ENCODE measurements at regions not wholly inside any gene's neighbourhood (a gene's known extent, or its start where the extent isn't known, plus 50 kb on each side); places are given as distances from the start of the nearest gene placed in this dataset.

GRCh38 chr3:99458013-99458412, 180.4 kb upstream of the COL8A1 start:
- H3K36me3 ChIP-seq (ENCODE audit: insufficient read depth, low read length) = no peaks in the 10 kb centered on the region
- no peak overlapping the region for H3K4me3 ChIP-seq (ENCODE audit: low read depth, low read length)
- no peaks in the 10 kb centered on the region for H3K79me2 ChIP-seq (ENCODE audit: control insufficient read depth, insufficient read depth, low read length, unreplicated experiment)
- no peaks in the 10 kb centered on the region for H3K27me3 ChIP-seq (ENCODE audit: insufficient read depth, low read length)
- no peak overlapping the region for H3K27ac ChIP-seq (ENCODE audit: low read depth, low read length)
- H2AFZ ChIP-seq (ENCODE audit: low read length, unreplicated experiment) = no peak overlapping the region
- no peaks in the 10 kb centered on the region for H3K4me1 ChIP-seq (ENCODE audit: control insufficient read depth, insufficient read depth, low read length, unreplicated experiment)

DNA sequence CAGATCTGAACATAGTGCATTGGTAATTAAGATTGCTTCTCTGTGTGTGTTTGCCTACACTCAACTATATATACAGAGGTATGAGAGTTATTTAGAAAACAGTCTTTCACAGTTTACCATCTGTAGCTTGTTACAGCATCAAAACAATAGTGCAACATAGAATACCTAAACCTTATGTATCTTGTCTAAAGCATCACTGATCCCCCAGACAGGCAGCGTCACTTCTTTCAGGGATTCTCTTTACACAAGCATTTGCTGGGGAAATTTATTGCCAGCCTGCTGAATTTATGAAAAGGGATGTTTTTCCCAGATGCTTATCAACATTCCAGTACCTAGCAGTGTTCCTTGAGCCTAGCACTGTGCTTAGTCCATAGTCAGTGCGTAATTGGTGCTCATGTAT, 195.8 kb upstream of the COL8A1 start:
- no peak overlapping the region for H2AFZ ChIP-seq (ENCODE audit: low read length, unreplicated experiment)
- no peaks in the 10 kb centered on the region for H3K4me1 ChIP-seq (ENCODE audit: control insufficient read depth, insufficient read depth, low read length, unreplicated experiment)
- H3K79me2 ChIP-seq (ENCODE audit: control insufficient read depth, insufficient read depth, low read length, unreplicated experiment) = no peaks in the 10 kb centered on the region
- no peak overlapping the region for H3K4me3 ChIP-seq (ENCODE audit: low read depth, low read length)
- H3K27ac ChIP-seq (ENCODE audit: low read depth, low read length) = no peak overlapping the region
- no peaks in the 10 kb centered on the region for H3K36me3 ChIP-seq (ENCODE audit: insufficient read depth, low read length)
- H3K27me3 ChIP-seq (ENCODE audit: insufficient read depth, low read length) = no peaks in the 10 kb centered on the region

- H3K27ac ChIP-seq (ENCODE audit: low read depth, low read length) = no peak overlapping the region
- H3K4me1 ChIP-seq (ENCODE audit: control insufficient read depth, insufficient read depth, low read length, unreplicated experiment) = no peaks in the 10 kb centered on the region
- no peak overlapping the region for H3K4me3 ChIP-seq (ENCODE audit: low read depth, low read length)
- H3K36me3 ChIP-seq (ENCODE audit: insufficient read depth, low read length) = no peaks in the 10 kb centered on the region
- no peaks in the 10 kb centered on the region for H3K27me3 ChIP-seq (ENCODE audit: insufficient read depth, low read length)
- no peak overlapping the region for H2AFZ ChIP-seq (ENCODE audit: low read length, unreplicated experiment)
- H3K79me2 ChIP-seq (ENCODE audit: control insufficient read depth, insufficient read depth, low read length, unreplicated experiment) = no peaks in the 10 kb centered on the region
Observed at GRCh38 chr3:99439892-99440291, 198.5 kb upstream of the COL8A1 start.

DNA sequence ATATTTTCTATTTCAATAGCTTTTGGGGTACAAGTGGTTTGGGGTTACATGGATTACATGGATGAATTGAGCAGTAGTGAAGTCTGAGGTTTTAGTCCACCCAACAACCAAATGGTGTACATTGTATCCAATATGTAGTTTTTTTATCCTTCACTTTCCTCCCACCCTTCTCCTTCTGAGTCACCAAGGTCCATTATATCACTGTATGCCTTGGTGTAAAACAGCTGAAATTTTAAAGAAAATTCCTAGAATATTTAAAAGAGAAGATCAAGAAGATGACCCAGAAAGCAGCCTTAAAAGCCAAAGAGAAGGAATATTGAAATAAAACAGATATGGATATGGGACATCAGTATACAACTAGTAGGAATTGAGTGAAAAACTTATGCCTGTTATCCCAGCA, 204.2 kb upstream of the COL8A1 start:
- no peak overlapping the region for H3K4me3 ChIP-seq (ENCODE audit: low read depth, low read length)
- H3K79me2 ChIP-seq (ENCODE audit: control insufficient read depth, insufficient read depth, low read length, unreplicated experiment) = no peaks in the 10 kb centered on the region
- H3K36me3 ChIP-seq (ENCODE audit: insufficient read depth, low read length) = no peaks in the 10 kb centered on the region
- H3K27ac ChIP-seq (ENCODE audit: low read depth, low read length) = no peak overlapping the region
- H2AFZ ChIP-seq (ENCODE audit: low read length, unreplicated experiment) = no peak overlapping the region
- no peaks in the 10 kb centered on the region for H3K4me1 ChIP-seq (ENCODE audit: control insufficient read depth, insufficient read depth, low read length, unreplicated experiment)
- H3K27me3 ChIP-seq (ENCODE audit: insufficient read depth, low read length) = no peaks in the 10 kb centered on the region

- no peaks in the 10 kb centered on the region for H3K27me3 ChIP-seq (ENCODE audit: insufficient read depth, low read length)
- no peak overlapping the region for H3K27ac ChIP-seq (ENCODE audit: low read depth, low read length)
- H3K4me3 ChIP-seq (ENCODE audit: low read depth, low read length) = no peak overlapping the region
- no peaks in the 10 kb centered on the region for H3K36me3 ChIP-seq (ENCODE audit: insufficient read depth, low read length)
- no peak overlapping the region for H2AFZ ChIP-seq (ENCODE audit: low read length, unreplicated experiment)
- no peaks in the 10 kb centered on the region for H3K79me2 ChIP-seq (ENCODE audit: control insufficient read depth, insufficient read depth, low read length, unreplicated experiment)
- no peaks in the 10 kb centered on the region for H3K4me1 ChIP-seq (ENCODE audit: control insufficient read depth, insufficient read depth, low read length, unreplicated experiment)
Observed at GRCh38 chr3:99430348-99431134, 207.9 kb upstream of the COL8A1 start.

GRCh38 chr3:99429502-99429901, 208.9 kb upstream of the COL8A1 start:
- H3K36me3 ChIP-seq (ENCODE audit: insufficient read depth, low read length) = no peaks in the 10 kb centered on the region
- no peak overlapping the region for H3K27ac ChIP-seq (ENCODE audit: low read depth, low read length)
- no peaks in the 10 kb centered on the region for H3K4me1 ChIP-seq (ENCODE audit: control insufficient read depth, insufficient read depth, low read length, unreplicated experiment)
- no peak overlapping the region for H3K4me3 ChIP-seq (ENCODE audit: low read depth, low read length)
- no peaks in the 10 kb centered on the region for H3K27me3 ChIP-seq (ENCODE audit: insufficient read depth, low read length)
- H2AFZ ChIP-seq (ENCODE audit: low read length, unreplicated experiment) = no peak overlapping the region
- no peaks in the 10 kb centered on the region for H3K79me2 ChIP-seq (ENCODE audit: control insufficient read depth, insufficient read depth, low read length, unreplicated experiment)

- Histone ChIP-seq H3K27ac (ENCODE audit: low read depth, low read length) (no peak overlapping the region), H3K79me2 (ENCODE audit: control insufficient read depth, insufficient read depth, low read length, unreplicated experiment) (no peaks in the 10 kb centered on the region), H2AFZ (ENCODE audit: low read length, unreplicated experiment) (no peak overlapping the region), H3K36me3 (ENCODE audit: insufficient read depth, low read length) (no peaks in the 10 kb centered on the region), H3K4me1 (ENCODE audit: control insufficient read depth, insufficient read depth, low read length, unreplicated experiment) (no peaks in the 10 kb centered on the region), H3K27me3 (ENCODE audit: insufficient read depth, low read length) (no peaks in the 10 kb centered on the region), H3K4me3 (ENCODE audit: low read depth, low read length) (no peak overlapping the region)
Observed at GRCh38 chr3:99425930-99426329, 212.5 kb upstream of the COL8A1 start.

GRCh38 chr3:99419116-99419515, 219.3 kb upstream of the COL8A1 start:
- Histone ChIP-seq H3K36me3 (ENCODE audit: insufficient read depth, low read length) (no peaks in the 10 kb centered on the region), H3K27me3 (ENCODE audit: insufficient read depth, low read length) (no peaks in the 10 kb centered on the region), H3K4me1 (ENCODE audit: control insufficient read depth, insufficient read depth, low read length, unreplicated experiment) (peaks cover 20% of the 10 kb centered on the region), H2AFZ (ENCODE audit: low read length, unreplicated experiment) (peak overlapping the region; percentile 55), H3K4me3 (ENCODE audit: low read depth, low read length) (no peak overlapping the region), H3K79me2 (ENCODE audit: control insufficient read depth, insufficient read depth, low read length, unreplicated experiment) (no peaks in the 10 kb centered on the region), H3K27ac (ENCODE audit: low read depth, low read length) (peak overlapping the region; percentile 31)

DNA sequence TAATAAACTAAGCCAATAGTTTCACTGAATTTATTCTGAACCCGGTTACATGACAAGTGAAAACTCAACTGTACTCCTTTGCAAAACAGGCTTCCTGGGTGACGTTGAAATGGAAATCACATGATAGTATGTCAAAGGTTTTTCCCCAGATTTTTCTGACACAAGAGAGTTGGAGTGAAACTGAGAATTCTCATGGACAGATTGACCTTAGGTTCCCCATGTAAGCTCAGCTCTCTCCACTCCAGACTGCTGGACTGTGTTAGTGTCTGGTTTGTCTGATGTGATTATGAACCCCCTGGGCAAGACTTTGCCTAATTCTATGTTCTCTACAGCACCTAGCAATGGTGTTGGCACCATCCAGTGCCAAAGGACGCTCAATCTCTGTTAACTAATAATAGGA, 219.7 kb upstream of the COL8A1 start:
- no peaks in the 10 kb centered on the region for H3K27me3 ChIP-seq (ENCODE audit: insufficient read depth, low read length)
- peaks cover 24% of the 10 kb centered on the region for H3K4me1 ChIP-seq (ENCODE audit: control insufficient read depth, insufficient read depth, low read length, unreplicated experiment)
- H3K79me2 ChIP-seq (ENCODE audit: control insufficient read depth, insufficient read depth, low read length, unreplicated experiment) = no peaks in the 10 kb centered on the region
- no peaks in the 10 kb centered on the region for H3K36me3 ChIP-seq (ENCODE audit: insufficient read depth, low read length)
- no peak overlapping the region for H3K4me3 ChIP-seq (ENCODE audit: low read depth, low read length)
- H2AFZ ChIP-seq (ENCODE audit: low read length, unreplicated experiment) = peak overlapping the region; percentile 55
- H3K27ac ChIP-seq (ENCODE audit: low read depth, low read length) = peak overlapping the region; percentile 31

DNA sequence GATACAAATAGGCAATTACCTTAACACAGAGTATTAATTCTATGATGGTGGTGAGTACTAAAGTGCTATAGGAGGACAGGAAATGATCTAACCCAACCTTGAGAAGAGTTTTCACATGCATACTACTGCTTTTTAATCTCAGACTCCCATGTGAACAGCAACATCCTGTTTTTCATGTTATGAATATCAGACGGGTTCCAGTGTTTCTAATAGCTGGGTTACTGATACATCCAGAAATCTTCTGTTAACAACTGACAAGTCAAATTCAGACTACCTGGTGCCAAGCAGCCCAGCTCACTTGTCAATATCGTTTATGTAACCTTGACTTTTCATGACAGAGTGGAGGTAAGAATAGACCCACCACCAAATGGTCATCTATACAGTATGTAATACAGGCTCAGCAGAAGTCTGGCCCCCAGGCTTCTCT, 220.2 kb upstream of the COL8A1 start:
- H3K4me1 ChIP-seq (ENCODE audit: control insufficient read depth, insufficient read depth, low read length, unreplicated experiment) = peaks cover 28% of the 10 kb centered on the region

DNA sequence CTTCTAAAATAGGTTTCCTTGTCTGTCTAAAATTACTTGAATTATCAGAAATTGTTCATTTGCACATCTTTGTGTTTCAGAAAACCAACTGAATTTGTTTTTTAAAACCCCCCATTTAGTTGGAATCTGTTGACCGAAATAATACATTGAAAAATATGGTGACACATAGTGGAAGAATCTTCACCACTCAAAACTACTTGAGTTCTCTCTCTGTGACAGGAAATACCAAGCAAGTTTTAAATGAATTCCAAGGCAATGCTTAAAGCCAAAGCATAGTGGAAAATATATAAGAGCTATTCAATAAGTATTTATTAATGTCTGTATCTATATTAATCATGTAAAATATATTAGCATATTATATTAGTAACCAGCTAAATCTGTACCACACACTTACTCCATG, 224.9 kb upstream of the COL8A1 start:
- Histone ChIP-seq H3K4me3 (ENCODE audit: low read depth, low read length) (peak overlapping the region; percentile 44; the same call in 1 of the 2 replicates), H3K27me3 (ENCODE audit: insufficient read depth, low read length) (no peaks in the 10 kb centered on the region), H3K36me3 (ENCODE audit: insufficient read depth, low read length) (no peaks in the 10 kb centered on the region), H3K4me1 (ENCODE audit: control insufficient read depth, insufficient read depth, low read length, unreplicated experiment) (peaks cover 42% of the 10 kb centered on the region), H3K27ac (ENCODE audit: low read depth, low read length) (peak overlapping the region; percentile 77), H2AFZ (ENCODE audit: low read length, unreplicated experiment) (peak overlapping the region; percentile 91), H3K79me2 (ENCODE audit: control insufficient read depth, insufficient read depth, low read length, unreplicated experiment) (no peaks in the 10 kb centered on the region)

More for the DNA sequence above, 220.2 kb upstream of the COL8A1 start:
- Histone ChIP-seq H3K36me3 (ENCODE audit: insufficient read depth, low read length) (no peaks in the 10 kb centered on the region), H3K4me3 (ENCODE audit: low read depth, low read length) (no peak overlapping the region), H3K27ac (ENCODE audit: low read depth, low read length) (peak overlapping the region; percentile 31; the same call in 1 of the 2 replicates), H3K79me2 (ENCODE audit: control insufficient read depth, insufficient read depth, low read length, unreplicated experiment) (no peaks in the 10 kb centered on the region), H3K27me3 (ENCODE audit: insufficient read depth, low read length) (no peaks in the 10 kb centered on the region), H2AFZ (ENCODE audit: low read length, unreplicated experiment) (peak overlapping the region; percentile 7)
